Activated CD8-positive, alpha-beta T cell treated with anti-CD3 and anti-CD28 coated beads for 36 hours (primary cell): ENCODE measurements at regions not wholly inside any gene's neighbourhood (a gene's known extent, or its start where the extent isn't known, plus 50 kb on each side); places are given as distances from the start of the nearest gene placed in this dataset.

ENCODE experiments used
- ATAC-seq: fragments of 200-7000 bp; cut with Tn5 transposase; one replicate; pipeline ENCODE4 v1.10.0; 2021; ENCODE audit warnings: mild to moderate bottlenecking, moderate library complexity
- CTCF ChIA-PET: fragments of 350-600 bp; sonication (Branson Sonifier 250); formaldehyde crosslinking; loops from one replicate; lab custom pipeline; 2021; ENCODE audit warnings: antibody characterized with exemption; lab: Charles Lee
- POLR2A ChIA-PET: fragments of 350-600 bp; sonication (Branson Sonifier 250); formaldehyde crosslinking; loops from one replicate; lab custom pipeline; 2021; ENCODE audit warnings: antibody characterized with exemption; lab: Charles Lee
- DNase-seq: peaks from one replicate; pipeline ENCODE4 v3.0.0-alpha.2; 2020
- H3K27ac Mint-ChIP-seq: one replicate; pipeline ENCODE4 v1.8.0; 2021; ENCODE audit warnings: mild to moderate bottlenecking, mixed read lengths
- H3K27me3 Mint-ChIP-seq: one replicate; pipeline ENCODE4 v1.8.0; 2021; ENCODE audit warnings: mixed read lengths
- H3K36me3 Mint-ChIP-seq: one replicate; pipeline ENCODE4 v1.8.0; 2021; ENCODE audit warnings: low read depth, mixed read lengths
- H3K4me1 Mint-ChIP-seq: one replicate; pipeline ENCODE4 v1.8.0; 2021; ENCODE audit warnings: low read depth, mixed read lengths
- H3K4me3 Mint-ChIP-seq: one replicate; pipeline ENCODE4 v1.8.0; 2021; ENCODE audit warnings: mild to moderate bottlenecking, moderate library complexity, mixed read lengths
- H3K9me3 Mint-ChIP-seq: one replicate; pipeline ENCODE4 v1.8.0; 2021; ENCODE audit warnings: mixed read lengths
- intact Hi-C: fragments of 100-400 bp; cut with micrococcal nuclease; formaldehyde crosslinking; loops from one replicate; pipeline ENCODE4 v1.10.0; 2022
- TF ChIP-seq, protein P1 (sequence below): fragments of 200-600 bp; IDR thresholded peaks from one replicate; pipeline ENCODE4 v1.8.0; 2022; ENCODE audit warnings: antibody characterized with exemption, mild to moderate bottlenecking

- Mint-ChIP-seq H3K27me3 (no peaks in the 10 kb centered on the region), H3K36me3 (no peaks in the 10 kb centered on the region), H3K4me3 (no peak overlapping the region), H3K9me3 (no peaks in the 10 kb centered on the region), H3K4me1 (peaks cover 4% of the 10 kb centered on the region), H3K27ac (no peak overlapping the region)
- ATAC-seq (peak; percentile 53), DNase-seq (peak; percentile 51)
- intact Hi-C loops, result no loop called here
- ChIA-PET CTCF (interaction anchor here (1.3 kb wide), 1 partner anchor 1179 kb away, joined by 6 read pairs; no protein-coding TSS in a partner anchor), POLR2A (no interaction called here)
- TF ChIP-seq, protein P1, sequence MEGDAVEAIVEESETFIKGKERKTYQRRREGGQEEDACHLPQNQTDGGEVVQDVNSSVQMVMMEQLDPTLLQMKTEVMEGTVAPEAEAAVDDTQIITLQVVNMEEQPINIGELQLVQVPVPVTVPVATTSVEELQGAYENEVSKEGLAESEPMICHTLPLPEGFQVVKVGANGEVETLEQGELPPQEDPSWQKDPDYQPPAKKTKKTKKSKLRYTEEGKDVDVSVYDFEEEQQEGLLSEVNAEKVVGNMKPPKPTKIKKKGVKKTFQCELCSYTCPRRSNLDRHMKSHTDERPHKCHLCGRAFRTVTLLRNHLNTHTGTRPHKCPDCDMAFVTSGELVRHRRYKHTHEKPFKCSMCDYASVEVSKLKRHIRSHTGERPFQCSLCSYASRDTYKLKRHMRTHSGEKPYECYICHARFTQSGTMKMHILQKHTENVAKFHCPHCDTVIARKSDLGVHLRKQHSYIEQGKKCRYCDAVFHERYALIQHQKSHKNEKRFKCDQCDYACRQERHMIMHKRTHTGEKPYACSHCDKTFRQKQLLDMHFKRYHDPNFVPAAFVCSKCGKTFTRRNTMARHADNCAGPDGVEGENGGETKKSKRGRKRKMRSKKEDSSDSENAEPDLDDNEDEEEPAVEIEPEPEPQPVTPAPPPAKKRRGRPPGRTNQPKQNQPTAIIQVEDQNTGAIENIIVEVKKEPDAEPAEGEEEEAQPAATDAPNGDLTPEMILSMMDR, result peak; percentile 40
These were observed 117.4 kb upstream of the RORB start for GRCh38 chr9:74379718-74380117.

- CTCF ChIA-PET, result no interaction called here
- TF ChIP-seq, protein P1, result no peak
- H3K4me3 Mint-ChIP-seq, result no peak overlapping the region
- no peak overlapping the region for H3K27ac Mint-ChIP-seq
- no peak for DNase-seq
- POLR2A ChIA-PET, result no interaction called here
- intact Hi-C loops, result no loop called here
- no peak for ATAC-seq
- peaks cover 2% of the 10 kb centered on the region for H3K27me3 Mint-ChIP-seq
- no peaks in the 10 kb centered on the region for H3K36me3 Mint-ChIP-seq
- no peaks in the 10 kb centered on the region for H3K4me1 Mint-ChIP-seq
- H3K9me3 Mint-ChIP-seq, result no peaks in the 10 kb centered on the region
These were observed 105.3 kb upstream of the RORB start for GRCh38 chr9:74391816-74392215.

GRCh38 chr9:74403581-74403980 is 93.6 kb upstream of the RORB start:
- CTCF ChIA-PET, result interaction anchor here (0.6 kb wide), 1 partner anchor 66 kb away, joined by 3 read pairs; no protein-coding TSS in a partner anchor
- no peaks in the 10 kb centered on the region for H3K4me1 Mint-ChIP-seq
- no peaks in the 10 kb centered on the region for H3K36me3 Mint-ChIP-seq
- no peak for ATAC-seq
- DNase-seq, result no peak
- TF ChIP-seq, protein P1, result no peak
- peaks cover 18% of the 10 kb centered on the region for H3K9me3 Mint-ChIP-seq
- H3K27ac Mint-ChIP-seq, result no peak overlapping the region
- peaks cover 3% of the 10 kb centered on the region for H3K27me3 Mint-ChIP-seq
- POLR2A ChIA-PET, result no interaction called here
- H3K4me3 Mint-ChIP-seq, result no peak overlapping the region
- intact Hi-C loops, result no loop called here

- no peak for DNase-seq
- H3K36me3 Mint-ChIP-seq, result no peaks in the 10 kb centered on the region
- intact Hi-C loops, result no loop called here
- no peak overlapping the region for H3K4me3 Mint-ChIP-seq
- no peaks in the 10 kb centered on the region for H3K4me1 Mint-ChIP-seq
- H3K27me3 Mint-ChIP-seq, result peaks cover 3% of the 10 kb centered on the region
- TF ChIP-seq, protein P1, result no peak
- POLR2A ChIA-PET, result no interaction called here
- CTCF ChIA-PET, result no interaction called here
- no peak overlapping the region for H3K27ac Mint-ChIP-seq
- no peak for ATAC-seq
- H3K9me3 Mint-ChIP-seq, result peaks cover 18% of the 10 kb centered on the region
These were observed 92.5 kb upstream of the RORB start for GRCh38 chr9:74404620-74405019.

- intact Hi-C loops, result no loop called here
- ChIA-PET CTCF (no interaction called here), POLR2A (no interaction called here)
These were observed 90.0 kb upstream of the RORB start for GRCh38 chr9:74407166-74407565.

More at GRCh38 chr9:74407166-74407565, 90.0 kb upstream of the RORB start:
- no peaks in the 10 kb centered on the region for H3K4me1 Mint-ChIP-seq
- H3K9me3 Mint-ChIP-seq, result peaks cover 18% of the 10 kb centered on the region
- TF ChIP-seq, protein P1, result no peak
- DNase-seq (no peak), ATAC-seq (no peak)
- H3K27me3 Mint-ChIP-seq, result peaks cover 3% of the 10 kb centered on the region
- no peaks in the 10 kb centered on the region for H3K36me3 Mint-ChIP-seq
- no peak overlapping the region for H3K27ac Mint-ChIP-seq
- no peak overlapping the region for H3K4me3 Mint-ChIP-seq
